ENCODE measurements at regions not wholly inside any gene's neighbourhood (a gene's known extent, or its start where the extent isn't known, plus 50 kb on each side); places are given as distances from the start of the nearest gene placed in this dataset.

DNA sequence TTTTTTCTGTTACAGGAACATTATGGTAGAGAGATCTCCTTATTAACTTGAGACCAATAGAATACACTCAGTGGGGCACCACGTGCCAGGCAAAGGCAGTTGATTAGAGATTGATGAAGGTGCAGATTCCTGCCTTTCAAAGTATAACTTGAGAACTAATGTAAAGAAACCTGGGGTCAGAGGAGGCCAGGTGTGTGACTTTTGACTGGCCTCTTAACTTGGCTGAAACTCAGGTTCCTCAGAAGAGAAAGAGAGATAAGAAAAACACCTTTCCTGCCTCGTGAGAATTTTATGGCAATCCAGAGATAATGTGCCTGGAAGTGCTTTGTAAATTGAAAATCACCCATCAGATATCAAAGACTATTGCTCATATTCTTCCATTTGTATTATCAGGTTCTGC, 110.7 kb upstream of the GZMB start:
- no peak overlapping the region for H3K4me3 ChIP-seq (ENCODE audit: low read length in 2 of 2)
- no peaks in the 10 kb centered on the region for H3K9me3 ChIP-seq (ENCODE audit: control insufficient read depth in 2 of 2, low read length in 2 of 2)
- H3K27ac ChIP-seq (ENCODE audit: low read depth in 2 of 2, low read length in 2 of 2): no peak overlapping the region
- no peaks in the 10 kb centered on the region for H3K36me3 ChIP-seq (ENCODE audit: control insufficient read depth in 2 of 2, insufficient read depth in 2 of 2, low read length in 2 of 2)
- H3K4me1 ChIP-seq (ENCODE audit: control insufficient read depth in 2 of 2, insufficient read depth in 2 of 2, low read length in 2 of 2): no peaks in the 10 kb centered on the region
- no peak overlapping the region for H3K9ac ChIP-seq (ENCODE audit: low read depth in 1 of 2, low read length in 2 of 2)
- no peaks in the 10 kb centered on the region for H3K27me3 ChIP-seq (ENCODE audit: control insufficient read depth in 2 of 2, insufficient read depth in 2 of 2, low read length in 2 of 2)

DNA sequence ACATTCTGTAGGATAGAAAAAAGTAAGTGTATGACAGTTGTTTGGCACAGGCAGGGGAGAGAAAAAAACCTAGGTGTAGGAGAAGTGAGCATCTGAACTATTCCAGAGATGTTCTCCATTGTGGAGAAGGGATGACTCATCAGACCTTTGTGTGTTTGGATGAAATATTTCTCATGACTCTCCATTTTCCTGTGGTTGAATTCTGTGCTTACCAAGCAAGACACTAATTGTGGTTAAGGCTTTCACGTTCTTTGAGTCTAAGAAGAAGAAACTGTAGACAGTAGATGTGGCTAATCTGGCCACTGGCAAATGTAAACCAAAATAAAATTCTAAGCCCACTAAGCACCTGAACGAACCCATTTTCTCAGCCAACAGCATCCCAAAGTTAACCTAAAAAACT, 107.9 kb upstream of the GZMB start:
- H3K27ac ChIP-seq (ENCODE audit: low read depth in 2 of 2, low read length in 2 of 2): no peak overlapping the region
- H3K4me3 ChIP-seq (ENCODE audit: low read length in 2 of 2): no peak overlapping the region
- no peak overlapping the region for H3K9ac ChIP-seq (ENCODE audit: low read depth in 1 of 2, low read length in 2 of 2)
- no peaks in the 10 kb centered on the region for H3K27me3 ChIP-seq (ENCODE audit: control insufficient read depth in 2 of 2, insufficient read depth in 2 of 2, low read length in 2 of 2)
- no peaks in the 10 kb centered on the region for H3K9me3 ChIP-seq (ENCODE audit: control insufficient read depth in 2 of 2, low read length in 2 of 2)
- no peaks in the 10 kb centered on the region for H3K36me3 ChIP-seq (ENCODE audit: control insufficient read depth in 2 of 2, insufficient read depth in 2 of 2, low read length in 2 of 2)
- H3K4me1 ChIP-seq (ENCODE audit: control insufficient read depth in 2 of 2, insufficient read depth in 2 of 2, low read length in 2 of 2): no peaks in the 10 kb centered on the region

DNA sequence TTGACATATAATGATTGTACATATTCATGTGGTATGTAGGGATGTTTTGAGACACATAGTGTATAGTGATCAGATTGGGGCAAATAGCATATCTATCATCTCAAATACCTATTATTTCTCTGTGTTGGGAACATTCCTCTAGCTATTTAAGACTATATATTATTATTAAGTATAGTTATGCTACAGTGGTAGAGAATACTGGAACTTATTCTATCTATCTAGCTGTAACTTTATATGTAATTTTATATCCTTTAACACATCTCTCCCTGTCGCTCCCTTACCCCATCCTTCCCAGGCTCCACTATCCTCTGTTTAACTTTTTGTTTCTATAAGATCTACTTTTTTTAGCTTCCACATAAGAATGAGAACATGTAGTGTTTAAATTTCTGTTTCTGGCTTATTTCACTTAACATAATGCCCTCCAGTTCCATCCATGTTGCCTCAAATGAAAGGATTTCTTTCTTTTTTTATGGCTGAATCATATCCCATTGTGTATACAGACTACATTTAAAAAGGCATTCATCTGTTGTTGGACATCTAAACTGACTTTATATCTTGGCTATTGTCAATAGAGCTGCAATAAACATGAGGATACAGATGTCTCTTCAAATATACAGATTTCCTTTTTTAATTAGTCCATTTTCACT, 102.1 kb upstream of the GZMB start:
- H3K36me3 ChIP-seq (ENCODE audit: control insufficient read depth in 2 of 2, insufficient read depth in 2 of 2, low read length in 2 of 2): no peaks in the 10 kb centered on the region
- H3K27ac ChIP-seq (ENCODE audit: low read depth in 2 of 2, low read length in 2 of 2): no peak overlapping the region
- H3K4me1 ChIP-seq (ENCODE audit: control insufficient read depth in 2 of 2, insufficient read depth in 2 of 2, low read length in 2 of 2): no peaks in the 10 kb centered on the region
- no peaks in the 10 kb centered on the region for H3K27me3 ChIP-seq (ENCODE audit: control insufficient read depth in 2 of 2, insufficient read depth in 2 of 2, low read length in 2 of 2)
- H3K9ac ChIP-seq (ENCODE audit: low read depth in 1 of 2, low read length in 2 of 2): no peak overlapping the region
- H3K4me3 ChIP-seq (ENCODE audit: low read length in 2 of 2): no peak overlapping the region
- H3K9me3 ChIP-seq (ENCODE audit: control insufficient read depth in 2 of 2, low read length in 2 of 2): no peaks in the 10 kb centered on the region

DNA sequence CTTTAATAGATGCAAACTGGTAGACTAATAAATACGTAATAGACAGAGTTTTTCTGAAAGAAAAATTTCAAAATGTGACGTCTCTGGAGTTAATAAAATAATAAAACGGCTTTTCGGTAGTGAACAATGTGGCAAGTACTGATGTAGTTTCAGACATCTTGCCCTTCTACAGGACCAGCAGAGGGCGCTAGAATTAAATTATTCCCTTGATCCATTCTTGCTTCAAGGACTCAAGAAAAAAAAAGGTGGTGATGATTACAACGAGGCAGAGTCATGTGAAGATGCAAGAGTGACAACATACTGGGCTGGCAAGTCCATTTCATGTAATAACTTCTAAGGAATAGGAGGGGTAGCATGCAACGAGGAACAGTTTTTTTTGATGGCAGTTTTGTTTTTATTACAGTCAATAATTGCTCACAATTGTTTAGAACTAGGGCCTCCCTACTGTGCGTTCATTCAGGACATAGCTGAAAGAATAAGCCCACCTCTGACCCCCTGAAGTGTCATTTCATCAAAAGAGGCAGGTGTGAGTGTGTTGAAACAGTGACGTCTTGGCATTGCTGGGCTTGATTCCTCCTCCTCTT, 101.0 kb upstream of the GZMB start:
- Histone ChIP-seq H3K27ac (ENCODE audit: low read depth in 2 of 2, low read length in 2 of 2) (no peak overlapping the region), H3K4me3 (ENCODE audit: low read length in 2 of 2) (no peak overlapping the region), H3K27me3 (ENCODE audit: control insufficient read depth in 2 of 2, insufficient read depth in 2 of 2, low read length in 2 of 2) (no peaks in the 10 kb centered on the region), H3K4me1 (ENCODE audit: control insufficient read depth in 2 of 2, insufficient read depth in 2 of 2, low read length in 2 of 2) (no peaks in the 10 kb centered on the region), H3K9ac (ENCODE audit: low read depth in 1 of 2, low read length in 2 of 2) (no peak overlapping the region), H3K36me3 (ENCODE audit: control insufficient read depth in 2 of 2, insufficient read depth in 2 of 2, low read length in 2 of 2) (no peaks in the 10 kb centered on the region), H3K9me3 (ENCODE audit: control insufficient read depth in 2 of 2, low read length in 2 of 2) (no peaks in the 10 kb centered on the region)

DNA sequence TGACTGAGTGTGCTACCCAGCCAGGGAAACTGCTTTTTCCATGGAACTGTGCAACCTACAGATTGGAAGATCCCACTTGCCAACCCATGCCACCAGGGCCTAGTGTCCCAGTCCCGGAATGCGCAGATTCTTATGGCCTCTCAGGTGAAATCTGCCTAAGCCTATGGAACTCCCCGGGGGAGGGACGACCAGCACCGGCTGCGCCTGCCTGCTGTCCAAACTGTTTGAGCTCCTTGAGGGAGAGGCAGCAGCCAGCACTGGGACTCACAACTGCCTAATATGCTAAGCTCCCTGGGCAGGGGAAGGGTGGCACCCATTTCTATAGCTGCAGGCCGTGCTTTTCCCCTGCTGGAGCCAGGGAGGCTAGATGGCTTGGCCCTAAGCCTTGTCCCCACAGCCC, 92.5 kb upstream of the GZMB start:
- Histone ChIP-seq H3K9ac (ENCODE audit: low read depth in 1 of 2, low read length in 2 of 2) (no peak overlapping the region), H3K4me1 (ENCODE audit: control insufficient read depth in 2 of 2, insufficient read depth in 2 of 2, low read length in 2 of 2) (no peaks in the 10 kb centered on the region), H3K9me3 (ENCODE audit: control insufficient read depth in 2 of 2, low read length in 2 of 2) (no peaks in the 10 kb centered on the region), H3K27me3 (ENCODE audit: control insufficient read depth in 2 of 2, insufficient read depth in 2 of 2, low read length in 2 of 2) (no peaks in the 10 kb centered on the region), H3K4me3 (ENCODE audit: low read length in 2 of 2) (no peak overlapping the region), H3K27ac (ENCODE audit: low read depth in 2 of 2, low read length in 2 of 2) (no peak overlapping the region), H3K36me3 (ENCODE audit: control insufficient read depth in 2 of 2, insufficient read depth in 2 of 2, low read length in 2 of 2) (no peaks in the 10 kb centered on the region)

DNA sequence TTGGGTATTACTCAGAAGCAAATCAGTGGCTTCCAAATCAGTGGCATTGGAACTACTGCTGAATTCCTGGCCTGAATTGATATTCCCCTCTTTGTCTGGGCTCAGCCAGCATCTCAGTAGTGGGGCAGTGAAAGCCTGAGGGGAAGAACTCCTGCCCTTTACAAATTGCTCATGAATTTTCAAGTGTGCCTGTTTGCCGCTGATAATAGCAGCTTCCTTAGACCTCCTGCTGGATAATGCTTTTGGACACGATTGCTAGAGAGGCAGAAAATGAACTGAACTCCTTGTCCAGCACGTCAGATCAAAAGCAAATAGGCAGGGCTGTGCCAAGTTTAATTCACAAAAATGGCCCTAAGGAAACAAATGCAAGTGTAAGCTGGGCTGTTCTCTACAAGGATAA, 91.3 kb upstream of the GZMB start:
- H3K4me1 ChIP-seq (ENCODE audit: control insufficient read depth in 2 of 2, insufficient read depth in 2 of 2, low read length in 2 of 2): no peaks in the 10 kb centered on the region
- H3K27me3 ChIP-seq (ENCODE audit: control insufficient read depth in 2 of 2, insufficient read depth in 2 of 2, low read length in 2 of 2): no peaks in the 10 kb centered on the region
- no peaks in the 10 kb centered on the region for H3K9me3 ChIP-seq (ENCODE audit: control insufficient read depth in 2 of 2, low read length in 2 of 2)
- H3K27ac ChIP-seq (ENCODE audit: low read depth in 2 of 2, low read length in 2 of 2): no peak overlapping the region
- no peak overlapping the region for H3K9ac ChIP-seq (ENCODE audit: low read depth in 1 of 2, low read length in 2 of 2)
- no peaks in the 10 kb centered on the region for H3K36me3 ChIP-seq (ENCODE audit: control insufficient read depth in 2 of 2, insufficient read depth in 2 of 2, low read length in 2 of 2)
- H3K4me3 ChIP-seq (ENCODE audit: low read length in 2 of 2): no peak overlapping the region

DNA sequence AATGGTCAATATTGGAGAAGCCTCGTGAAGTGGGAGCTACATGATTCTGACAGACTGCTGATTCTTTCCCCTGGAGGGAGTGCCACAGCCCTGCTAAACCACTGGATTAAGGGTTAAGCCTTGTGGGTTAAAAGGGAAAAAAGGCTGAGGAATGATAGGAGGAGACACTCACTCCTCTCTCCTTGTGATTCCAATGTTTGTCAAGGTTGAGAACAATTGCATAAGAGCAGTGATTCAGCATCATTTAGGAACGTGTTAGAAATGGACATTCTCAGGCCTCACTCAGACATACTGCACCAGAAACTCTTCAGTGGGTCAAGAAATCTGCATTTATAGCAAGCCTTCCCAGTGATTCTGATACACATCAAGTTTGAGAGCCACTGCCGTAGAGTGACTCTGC, 87.8 kb upstream of the GZMB start:
- no peak overlapping the region for H3K9ac ChIP-seq (ENCODE audit: low read depth in 1 of 2, low read length in 2 of 2)
- H3K27me3 ChIP-seq (ENCODE audit: control insufficient read depth in 2 of 2, insufficient read depth in 2 of 2, low read length in 2 of 2): no peaks in the 10 kb centered on the region
- H3K27ac ChIP-seq (ENCODE audit: low read depth in 2 of 2, low read length in 2 of 2): no peak overlapping the region
- H3K4me1 ChIP-seq (ENCODE audit: control insufficient read depth in 2 of 2, insufficient read depth in 2 of 2, low read length in 2 of 2): no peaks in the 10 kb centered on the region
- H3K36me3 ChIP-seq (ENCODE audit: control insufficient read depth in 2 of 2, insufficient read depth in 2 of 2, low read length in 2 of 2): no peaks in the 10 kb centered on the region
- no peak overlapping the region for H3K4me3 ChIP-seq (ENCODE audit: low read length in 2 of 2)
- H3K9me3 ChIP-seq (ENCODE audit: control insufficient read depth in 2 of 2, low read length in 2 of 2): no peaks in the 10 kb centered on the region

DNA sequence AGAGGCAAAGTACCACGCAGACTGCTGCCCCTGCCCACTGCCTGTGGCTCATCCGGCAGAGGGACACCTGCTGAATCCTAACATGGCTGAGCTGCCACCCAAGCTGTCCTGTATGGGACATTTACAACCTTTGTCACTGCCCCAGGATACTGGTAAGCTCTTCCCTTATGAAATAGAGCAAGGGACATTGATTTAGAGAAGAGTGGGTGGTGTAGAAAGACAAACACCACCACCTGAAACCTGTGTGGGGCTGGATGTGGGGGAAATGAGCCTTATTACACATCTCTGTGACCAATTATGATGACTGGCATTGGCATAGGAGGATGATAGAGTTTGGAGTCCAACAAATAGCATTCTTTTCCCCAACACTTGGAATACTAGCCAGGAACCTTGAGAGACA, 81.2 kb upstream of the GZMB start:
- no peaks in the 10 kb centered on the region for H3K4me1 ChIP-seq (ENCODE audit: control insufficient read depth in 2 of 2, insufficient read depth in 2 of 2, low read length in 2 of 2)
- H3K27me3 ChIP-seq (ENCODE audit: control insufficient read depth in 2 of 2, insufficient read depth in 2 of 2, low read length in 2 of 2): no peaks in the 10 kb centered on the region
- H3K27ac ChIP-seq (ENCODE audit: low read depth in 2 of 2, low read length in 2 of 2): no peak overlapping the region
- no peak overlapping the region for H3K9ac ChIP-seq (ENCODE audit: low read depth in 1 of 2, low read length in 2 of 2)
- no peak overlapping the region for H3K4me3 ChIP-seq (ENCODE audit: low read length in 2 of 2)
- no peaks in the 10 kb centered on the region for H3K9me3 ChIP-seq (ENCODE audit: control insufficient read depth in 2 of 2, low read length in 2 of 2)
- H3K36me3 ChIP-seq (ENCODE audit: control insufficient read depth in 2 of 2, insufficient read depth in 2 of 2, low read length in 2 of 2): no peaks in the 10 kb centered on the region

DNA sequence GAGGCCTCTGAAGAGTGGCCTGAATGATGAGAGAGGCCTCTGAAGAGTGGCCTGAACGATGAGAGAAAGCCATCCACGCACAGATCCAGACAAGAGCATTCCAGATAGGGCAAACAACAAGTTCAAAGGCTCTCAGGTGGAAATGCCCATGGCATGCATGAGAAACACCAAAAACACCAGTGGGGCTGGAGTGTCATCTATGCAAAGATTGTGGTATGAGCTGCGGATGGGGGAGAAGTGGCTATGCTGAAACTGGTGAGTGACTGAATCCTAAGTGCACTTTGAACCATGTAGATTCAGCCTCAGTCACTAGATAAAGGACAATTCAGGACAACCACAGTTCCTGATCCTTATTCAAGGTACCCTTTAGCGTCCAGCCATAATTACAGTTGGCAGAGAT, 79.4 kb upstream of the GZMB start:
- no peaks in the 10 kb centered on the region for H3K9me3 ChIP-seq (ENCODE audit: control insufficient read depth in 2 of 2, low read length in 2 of 2)
- H3K9ac ChIP-seq (ENCODE audit: low read depth in 1 of 2, low read length in 2 of 2): no peak overlapping the region

DNA sequence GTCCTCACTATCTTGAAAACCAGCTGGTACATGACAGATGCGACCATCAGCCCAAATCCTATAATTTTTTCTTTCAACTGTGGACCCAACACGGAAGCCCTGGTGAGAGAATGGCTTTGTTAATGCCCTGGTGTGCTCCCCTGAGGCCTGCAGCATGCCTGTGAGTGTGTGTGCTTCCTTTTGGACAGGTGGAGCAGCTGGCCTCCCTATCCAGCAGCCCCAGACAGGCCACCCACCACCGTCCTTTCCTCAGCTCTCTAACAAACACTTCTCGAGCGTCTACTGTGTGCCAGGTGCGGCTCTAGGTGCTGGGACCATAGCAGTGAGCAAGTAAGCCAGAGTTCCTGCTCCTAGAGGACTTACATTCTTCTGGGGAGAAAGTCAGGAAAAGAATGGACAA, 78.9 kb upstream of the GZMB start:
- H3K9me3 ChIP-seq (ENCODE audit: control insufficient read depth in 2 of 2, low read length in 2 of 2): no peaks in the 10 kb centered on the region
- no peak overlapping the region for H3K4me3 ChIP-seq (ENCODE audit: low read length in 2 of 2)
- H3K36me3 ChIP-seq (ENCODE audit: control insufficient read depth in 2 of 2, insufficient read depth in 2 of 2, low read length in 2 of 2): no peaks in the 10 kb centered on the region
- no peak overlapping the region for H3K27ac ChIP-seq (ENCODE audit: low read depth in 2 of 2, low read length in 2 of 2)
- H3K4me1 ChIP-seq (ENCODE audit: control insufficient read depth in 2 of 2, insufficient read depth in 2 of 2, low read length in 2 of 2): no peaks in the 10 kb centered on the region
- H3K9ac ChIP-seq (ENCODE audit: low read depth in 1 of 2, low read length in 2 of 2): no peak overlapping the region
- no peaks in the 10 kb centered on the region for H3K27me3 ChIP-seq (ENCODE audit: control insufficient read depth in 2 of 2, insufficient read depth in 2 of 2, low read length in 2 of 2)

More for the DNA sequence above, 79.4 kb upstream of the GZMB start:
- H3K36me3 ChIP-seq (ENCODE audit: control insufficient read depth in 2 of 2, insufficient read depth in 2 of 2, low read length in 2 of 2): no peaks in the 10 kb centered on the region
- H3K27ac ChIP-seq (ENCODE audit: low read depth in 2 of 2, low read length in 2 of 2): no peak overlapping the region
- no peaks in the 10 kb centered on the region for H3K27me3 ChIP-seq (ENCODE audit: control insufficient read depth in 2 of 2, insufficient read depth in 2 of 2, low read length in 2 of 2)
- no peaks in the 10 kb centered on the region for H3K4me1 ChIP-seq (ENCODE audit: control insufficient read depth in 2 of 2, insufficient read depth in 2 of 2, low read length in 2 of 2)
- H3K4me3 ChIP-seq (ENCODE audit: low read length in 2 of 2): no peak overlapping the region

Measured in mucosa of rectum (tissue), 2 donors.